ENCODE measurements at regions not wholly inside any gene's neighbourhood (a gene's known extent, or its start where the extent isn't known, plus 50 kb on each side); places are given as distances from the start of the nearest gene placed in this dataset.
"Not testable (repeated sequence)": the region's sequence is repeated elsewhere in the genome, so short reads cannot be mapped to it uniquely, and the experiment has no call there.

DNA sequence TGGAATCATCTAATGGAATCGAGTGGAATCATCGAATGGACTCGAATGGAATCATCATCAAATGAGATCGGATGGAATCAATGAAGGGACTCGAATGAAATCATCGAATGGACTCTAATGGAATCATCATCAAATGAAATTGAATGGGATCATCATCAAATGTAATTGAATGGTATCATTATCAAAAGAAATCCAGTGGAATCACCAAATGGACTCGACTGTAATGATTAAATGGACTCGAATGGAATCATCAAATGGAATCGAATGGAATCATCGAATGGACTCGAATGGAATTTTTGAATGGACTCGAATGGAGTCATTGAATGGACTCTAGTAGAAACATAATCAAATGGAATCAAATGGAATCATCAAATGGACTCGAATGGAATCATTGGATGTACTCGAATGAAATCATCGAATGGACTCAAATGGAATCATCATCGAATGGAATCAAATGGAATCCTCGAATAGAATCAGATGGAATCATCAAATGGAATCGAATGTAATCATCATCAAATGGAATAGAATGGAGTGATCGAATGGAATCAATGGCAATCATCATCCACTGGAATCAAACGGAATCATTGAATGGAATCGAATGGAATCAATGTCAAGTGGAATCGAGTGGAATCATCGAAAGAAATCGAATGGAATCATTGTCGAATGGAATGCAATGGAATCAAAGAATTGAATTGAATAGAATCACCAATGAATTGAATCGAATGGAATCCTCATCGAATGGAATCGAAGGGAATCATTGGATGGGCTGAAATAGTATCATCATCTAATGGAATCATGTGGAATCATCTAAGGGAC, 234.2 kb downstream of the SHCBP1 start:
- H3K27me3 ChIP-seq (ENCODE audit: insufficient read depth, low read length); H3K27ac ChIP-seq (ENCODE audit: low read depth, low read length); H3K36me3 ChIP-seq (ENCODE audit: insufficient read depth, low read length); H3K9ac ChIP-seq (ENCODE audit: low read depth, low read length); H3K4me1 ChIP-seq (ENCODE audit: insufficient read depth, low read length); H3K4me3 ChIP-seq (ENCODE audit: low read length): not testable (repeated sequence)
- H3K9me3 ChIP-seq (ENCODE audit: insufficient read depth, low read depth, low read length): peaks cover 27% of the 10 kb centered on the region
- WGBS: 85% methylated on average over 28 of the region's 28 CpGs

DNA sequence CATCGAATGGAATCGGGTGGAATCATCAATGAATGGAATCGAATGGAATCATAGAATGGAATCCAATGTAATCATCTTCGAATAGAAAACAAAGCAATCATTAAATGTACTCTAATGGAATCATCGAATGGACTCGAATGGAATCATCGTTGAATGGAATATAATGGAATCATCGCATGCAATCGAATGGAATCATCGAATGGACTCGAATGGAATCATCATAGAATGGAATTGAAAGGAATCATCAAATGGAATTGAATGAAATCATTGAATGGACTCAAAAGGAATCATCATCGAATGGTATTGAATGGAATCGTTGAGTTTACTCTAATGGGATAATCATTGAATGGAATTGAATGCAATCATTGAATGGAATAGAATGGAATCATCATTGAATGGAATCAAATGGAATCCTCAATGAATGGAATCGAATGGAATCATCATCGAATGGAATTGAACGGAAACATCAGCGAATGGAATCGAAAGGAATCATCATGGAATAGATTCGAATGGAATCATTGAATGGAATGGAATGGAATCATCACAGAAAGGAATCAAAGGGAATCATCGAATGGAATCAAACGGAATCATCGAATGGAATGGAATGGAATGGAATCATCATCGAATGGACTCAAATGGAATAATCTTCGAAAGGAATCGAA, 234.9 kb downstream of the SHCBP1 start:
- H3K27me3 ChIP-seq (ENCODE audit: insufficient read depth, low read length); H3K9ac ChIP-seq (ENCODE audit: low read depth, low read length); H3K36me3 ChIP-seq (ENCODE audit: insufficient read depth, low read length); H3K4me3 ChIP-seq (ENCODE audit: low read length); H3K27ac ChIP-seq (ENCODE audit: low read depth, low read length); H3K4me1 ChIP-seq (ENCODE audit: insufficient read depth, low read length): not testable (repeated sequence)
- peaks cover 35% of the 10 kb centered on the region for H3K9me3 ChIP-seq (ENCODE audit: insufficient read depth, low read depth, low read length)
- WGBS: 88% methylated on average over 25 of the region's 25 CpGs

GRCh38 chr16:46384285-46385061, 236.7 kb downstream of the SHCBP1 start:
- Histone ChIP-seq H3K9me3 (ENCODE audit: insufficient read depth, low read depth, low read length) (peaks cover 35% of the 10 kb centered on the region), H3K4me3 (ENCODE audit: low read length) (0 out of 2 replicates have a peak overlapping the region, but pooled peaks have one; percentile 0)
- 86% methylated on average over 37 of the region's 37 CpGs for whole genome bisulfite sequencing
- not testable (repeated sequence) for H3K4me1 ChIP-seq (ENCODE audit: insufficient read depth, low read length); H3K27me3 ChIP-seq (ENCODE audit: insufficient read depth, low read length); H3K36me3 ChIP-seq (ENCODE audit: insufficient read depth, low read length); H3K9ac ChIP-seq (ENCODE audit: low read depth, low read length); H3K27ac ChIP-seq (ENCODE audit: low read depth, low read length)

- H3K9ac ChIP-seq (ENCODE audit: low read depth, low read length); H3K4me3 ChIP-seq (ENCODE audit: low read length); H3K36me3 ChIP-seq (ENCODE audit: insufficient read depth, low read length); H3K27ac ChIP-seq (ENCODE audit: low read depth, low read length); H3K4me1 ChIP-seq (ENCODE audit: insufficient read depth, low read length); H3K27me3 ChIP-seq (ENCODE audit: insufficient read depth, low read length): not testable (repeated sequence)
- peaks cover 31% of the 10 kb centered on the region for H3K9me3 ChIP-seq (ENCODE audit: insufficient read depth, low read depth, low read length)
- WGBS: 80% methylated on average over 13 of the region's 16 CpGs
Measured at GRCh38 chr16:46383581-46383980, 237.6 kb downstream of the SHCBP1 start.

GRCh38 chr16:46382791-46383541, 238.2 kb downstream of the SHCBP1 start:
- WGBS: 94% methylated on average over 32 of the region's 32 CpGs
- not testable (repeated sequence) for H3K36me3 ChIP-seq (ENCODE audit: insufficient read depth, low read length); H3K4me3 ChIP-seq (ENCODE audit: low read length); H3K27ac ChIP-seq (ENCODE audit: low read depth, low read length); H3K27me3 ChIP-seq (ENCODE audit: insufficient read depth, low read length); H3K9ac ChIP-seq (ENCODE audit: low read depth, low read length); H3K4me1 ChIP-seq (ENCODE audit: insufficient read depth, low read length)
- H3K9me3 ChIP-seq (ENCODE audit: insufficient read depth, low read depth, low read length): peaks cover 31% of the 10 kb centered on the region

GRCh38 chr16:46382079-46382478, 239.1 kb downstream of the SHCBP1 start:
- WGBS: 94% methylated on average over 17 of the region's 17 CpGs
- not testable (repeated sequence) for H3K4me1 ChIP-seq (ENCODE audit: insufficient read depth, low read length); H3K27ac ChIP-seq (ENCODE audit: low read depth, low read length); H3K36me3 ChIP-seq (ENCODE audit: insufficient read depth, low read length); H3K27me3 ChIP-seq (ENCODE audit: insufficient read depth, low read length); H3K9ac ChIP-seq (ENCODE audit: low read depth, low read length); H3K4me3 ChIP-seq (ENCODE audit: low read length)
- peaks cover 27% of the 10 kb centered on the region for H3K9me3 ChIP-seq (ENCODE audit: insufficient read depth, low read depth, low read length)

DNA sequence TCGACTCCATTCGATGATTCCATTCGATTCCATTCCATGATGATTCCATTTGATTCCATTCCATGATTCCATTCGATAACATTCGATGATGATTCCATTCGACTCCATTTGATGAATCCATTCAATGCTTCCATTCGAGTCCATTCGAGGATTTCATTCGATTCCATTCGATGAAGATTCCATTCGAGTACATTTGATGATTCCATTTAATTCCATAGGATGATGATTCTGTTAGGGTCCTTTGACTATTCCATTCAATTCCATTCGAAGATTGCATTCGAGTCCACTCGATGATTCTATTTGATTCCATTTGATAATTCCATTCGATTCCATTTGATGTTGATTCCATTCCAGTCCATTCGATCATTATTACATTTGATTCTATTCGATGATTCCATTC, 239.8 kb downstream of the SHCBP1 start:
- peaks cover 26% of the 10 kb centered on the region for H3K9me3 ChIP-seq (ENCODE audit: insufficient read depth, low read depth, low read length)
- not testable (repeated sequence) for H3K27me3 ChIP-seq (ENCODE audit: insufficient read depth, low read length); H3K9ac ChIP-seq (ENCODE audit: low read depth, low read length); H3K4me1 ChIP-seq (ENCODE audit: insufficient read depth, low read length); H3K36me3 ChIP-seq (ENCODE audit: insufficient read depth, low read length); H3K4me3 ChIP-seq (ENCODE audit: low read length); H3K27ac ChIP-seq (ENCODE audit: low read depth, low read length)
- WGBS: 90% methylated on average over 17 of the region's 17 CpGs
